Natural killer cell (primary cell): ENCODE measurements at regions not wholly inside any gene's neighbourhood (a gene's known extent, or its start where the extent isn't known, plus 50 kb on each side); places are given as distances from the start of the nearest gene placed in this dataset.

Experiments used
- ATAC-seq, 3 donors: fragments of 150-1000 bp in 2 of 3; fragments of 200-7000 bp in 1 of 3; cut with Tn5 transposase; 1 replicate in 1 of 3; 2 replicates in 2 of 3; pipeline ENCODE4 v1.10.0; 2021; ENCODE audit warnings: mild to moderate bottlenecking in 2 of 3, moderate library complexity in 2 of 3
- DNase-seq, 2 donors: peaks; one replicate each; pipeline versions ENCODE4 v3.0.0 to v3.0.0-alpha.2; 2013 to 2021; ENCODE audit warnings: mixed read lengths in 1 of 2
- H3K27ac ChIP-seq: one replicate; pipeline ENCODE4 v1.5.1; 2013; ENCODE audit warnings: mild to moderate bottlenecking, low read length
- H3K27me3 ChIP-seq: one replicate; pipeline ENCODE4 v1.6.1; 2013; ENCODE audit warnings: low read length; ENCODE audit not compliant: control insufficient read depth, insufficient read depth
- H3K36me3 ChIP-seq: one replicate; pipeline ENCODE4 v1.6.1; 2013; ENCODE audit warnings: low read length; ENCODE audit not compliant: control insufficient read depth, insufficient read depth
- H3K4me1 ChIP-seq: one replicate; pipeline ENCODE4 v1.6.1; 2013; ENCODE audit warnings: low read length; ENCODE audit not compliant: control insufficient read depth, insufficient read depth
- H3K4me3 ChIP-seq: one replicate; pipeline ENCODE4 v1.5.1; 2013; ENCODE audit warnings: low read length
- H3K9me3 ChIP-seq: one replicate; pipeline ENCODE4 v1.6.1; 2013; ENCODE audit warnings: low read length; ENCODE audit not compliant: control insufficient read depth, insufficient read depth
- H3K27ac Mint-ChIP-seq, 2 donors: one replicate each; pipeline ENCODE4 v1.8.0; 2022; ENCODE audit warnings: mild to moderate bottlenecking in 2 of 2, mixed read lengths in 2 of 2, moderate library complexity in 1 of 2
- H3K27me3 Mint-ChIP-seq, 2 donors: one replicate each; pipeline ENCODE4 v1.8.0; 2022; ENCODE audit warnings: low read depth in 2 of 2, mixed read lengths in 2 of 2
- H3K36me3 Mint-ChIP-seq: one replicate; pipeline ENCODE4 v1.8.0; 2022; ENCODE audit warnings: mixed read lengths
- H3K4me1 Mint-ChIP-seq, 2 donors: one replicate each; pipeline ENCODE4 v1.8.0; 2022; ENCODE audit warnings: mixed read lengths in 2 of 2
- H3K4me3 Mint-ChIP-seq: one replicate; pipeline ENCODE4 v1.8.0; 2022; ENCODE audit warnings: mild to moderate bottlenecking, moderate library complexity, mixed read lengths
- H3K9me3 Mint-ChIP-seq, 2 donors: one replicate each; pipeline ENCODE4 v1.8.0; 2022; ENCODE audit warnings: mixed read lengths in 2 of 2
- WGBS: methylation state at CpG from one replicate; pipeline ENCODE4 v1.1.7; 2013; ENCODE audit warnings: missing lambda C conversion rate; ENCODE audit not compliant: insufficient coverage; 5-methylcytosine and 5-hydroxymethylcytosine counted together
- intact Hi-C: fragments of 100-400 bp; cut with micrococcal nuclease; formaldehyde crosslinking; loops from one replicate; pipeline ENCODE4 v1.14.2; 2022
- TF ChIP-seq, protein P1 (sequence below): fragments of 200-600 bp; IDR thresholded peaks from one replicate; pipeline ENCODE4 v1.8.0; 2022; ENCODE audit warnings: antibody characterized with exemption

- Histone ChIP-seq H3K4me3 (no peak overlapping the region), H3K36me3 (no peaks in the 10 kb centered on the region), H3K4me1 (no peaks in the 10 kb centered on the region), H3K27ac (no peak overlapping the region), H3K9me3 (peaks cover 5% of the 10 kb centered on the region), H3K27me3 (no peaks in the 10 kb centered on the region)
- no peaks in the 10 kb centered on the region for H3K36me3 Mint-ChIP-seq
- H3K9me3 Mint-ChIP-seq = peaks cover 4 to 10% of the 10 kb centered on the region in 2 donors
- DNase-seq (no peak), ATAC-seq (no peak)
- no peak overlapping the region for H3K4me3 Mint-ChIP-seq
- no peak overlapping the region for H3K27ac Mint-ChIP-seq
- no peaks in the 10 kb centered on the region for H3K4me1 Mint-ChIP-seq
- TF ChIP-seq, protein P1, sequence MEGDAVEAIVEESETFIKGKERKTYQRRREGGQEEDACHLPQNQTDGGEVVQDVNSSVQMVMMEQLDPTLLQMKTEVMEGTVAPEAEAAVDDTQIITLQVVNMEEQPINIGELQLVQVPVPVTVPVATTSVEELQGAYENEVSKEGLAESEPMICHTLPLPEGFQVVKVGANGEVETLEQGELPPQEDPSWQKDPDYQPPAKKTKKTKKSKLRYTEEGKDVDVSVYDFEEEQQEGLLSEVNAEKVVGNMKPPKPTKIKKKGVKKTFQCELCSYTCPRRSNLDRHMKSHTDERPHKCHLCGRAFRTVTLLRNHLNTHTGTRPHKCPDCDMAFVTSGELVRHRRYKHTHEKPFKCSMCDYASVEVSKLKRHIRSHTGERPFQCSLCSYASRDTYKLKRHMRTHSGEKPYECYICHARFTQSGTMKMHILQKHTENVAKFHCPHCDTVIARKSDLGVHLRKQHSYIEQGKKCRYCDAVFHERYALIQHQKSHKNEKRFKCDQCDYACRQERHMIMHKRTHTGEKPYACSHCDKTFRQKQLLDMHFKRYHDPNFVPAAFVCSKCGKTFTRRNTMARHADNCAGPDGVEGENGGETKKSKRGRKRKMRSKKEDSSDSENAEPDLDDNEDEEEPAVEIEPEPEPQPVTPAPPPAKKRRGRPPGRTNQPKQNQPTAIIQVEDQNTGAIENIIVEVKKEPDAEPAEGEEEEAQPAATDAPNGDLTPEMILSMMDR = no peak
- WGBS = 88% methylated on average over 3 of the region's 4 CpGs
- intact Hi-C loops = no loop called here
- H3K27me3 Mint-ChIP-seq = no peaks in the 10 kb centered on the region
Observed at GRCh38 chr12:63394349-63394748, 243.3 kb upstream of the AVPR1A start.

DNA sequence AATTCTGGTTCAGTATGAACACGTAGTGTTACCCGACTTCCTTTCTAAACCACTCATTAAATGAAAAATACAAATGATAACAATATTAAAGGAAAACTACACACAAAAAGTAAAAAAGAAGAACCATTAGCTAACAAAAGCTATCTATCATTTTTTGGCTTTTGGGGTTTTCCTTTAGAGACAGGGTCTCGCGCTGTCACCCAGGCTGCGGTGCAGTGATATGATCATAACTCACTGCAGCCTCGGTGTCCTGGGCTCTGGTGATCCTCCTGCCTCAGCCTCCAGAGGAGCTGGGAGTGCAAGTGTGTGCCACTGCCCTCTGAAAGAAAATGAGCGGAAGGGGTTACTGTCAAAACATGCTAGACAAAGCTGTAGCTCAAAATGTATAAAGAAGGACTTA is 238.2 kb upstream of the AVPR1A start:
- Mint-ChIP-seq H3K9me3 (peaks cover 0 to 9% of the 10 kb centered on the region in 2 donors), H3K27ac (no peak overlapping the region), H3K4me3 (no peak overlapping the region), H3K4me1 (no peaks in the 10 kb centered on the region), H3K27me3 (no peaks in the 10 kb centered on the region), H3K36me3 (no peaks in the 10 kb centered on the region)
- Histone ChIP-seq H3K9me3 (no peaks in the 10 kb centered on the region), H3K27me3 (no peaks in the 10 kb centered on the region), H3K4me1 (no peaks in the 10 kb centered on the region), H3K36me3 (no peaks in the 10 kb centered on the region), H3K27ac (no peak overlapping the region), H3K4me3 (no peak overlapping the region)
- 62% methylated on average over 6 of the region's 7 CpGs for WGBS
- no peak for ATAC-seq
- TF ChIP-seq, protein P1 = no peak
- DNase-seq = no peak
- intact Hi-C loops = no loop called here

GRCh38 chr12:63387771-63388170 is 236.8 kb upstream of the AVPR1A start:
- Histone ChIP-seq H3K4me1 (no peaks in the 10 kb centered on the region), H3K27ac (no peak overlapping the region), H3K9me3 (no peaks in the 10 kb centered on the region), H3K36me3 (no peaks in the 10 kb centered on the region), H3K27me3 (no peaks in the 10 kb centered on the region), H3K4me3 (no peak overlapping the region)
- H3K4me3 Mint-ChIP-seq = no peak overlapping the region
- ATAC-seq = no peak
- H3K27me3 Mint-ChIP-seq = no peaks in the 10 kb centered on the region
- TF ChIP-seq, protein P1 = no peak
- H3K27ac Mint-ChIP-seq = no peak overlapping the region
- intact Hi-C loops = no loop called here
- no peak for DNase-seq
- H3K9me3 Mint-ChIP-seq = peaks cover 0 to 11% of the 10 kb centered on the region in 2 donors
- H3K36me3 Mint-ChIP-seq = no peaks in the 10 kb centered on the region
- 88% methylated on average over 4 of the region's 4 CpGs for WGBS
- H3K4me1 Mint-ChIP-seq = no peaks in the 10 kb centered on the region

DNA sequence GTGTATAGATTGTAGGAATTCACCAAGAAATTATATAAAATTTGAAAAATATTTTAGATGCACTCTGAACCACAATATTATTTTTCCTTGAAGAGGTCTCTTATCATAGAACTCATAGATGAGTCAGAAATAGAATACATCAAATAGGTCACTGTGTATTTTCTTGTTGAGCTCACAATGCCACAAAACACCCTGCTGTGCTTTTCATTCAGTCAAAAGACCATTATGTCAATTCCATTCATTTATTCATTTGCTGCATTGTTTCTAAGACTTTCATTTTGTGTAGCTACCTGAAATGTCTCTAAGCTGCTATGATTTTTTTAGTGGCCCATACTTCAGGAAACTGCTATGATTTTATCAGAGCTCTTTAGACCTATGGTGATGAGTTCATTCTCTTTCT is 231.9 kb upstream of the AVPR1A start:
- H3K4me1 ChIP-seq = no peaks in the 10 kb centered on the region
- intact Hi-C loops = no loop called here
- Mint-ChIP-seq H3K27ac (no peak overlapping the region), H3K4me3 (no peak overlapping the region), H3K36me3 (no peaks in the 10 kb centered on the region), H3K4me1 (no peaks in the 10 kb centered on the region), H3K9me3 (peaks cover 5 to 11% of the 10 kb centered on the region in 2 donors), H3K27me3 (no peaks in the 10 kb centered on the region)
- no peak overlapping the region for H3K4me3 ChIP-seq
- no peak for ATAC-seq
- no peak for DNase-seq
- no peaks in the 10 kb centered on the region for H3K27me3 ChIP-seq
- H3K9me3 ChIP-seq = no peaks in the 10 kb centered on the region
- TF ChIP-seq, protein P1 = no peak
- H3K36me3 ChIP-seq = no peaks in the 10 kb centered on the region
- H3K27ac ChIP-seq = no peak overlapping the region
